ELF-1 (cell line): ENCODE measurements at regions not wholly inside any gene's neighbourhood (a gene's known extent, or its start where the extent isn't known, plus 50 kb on each side); places are given as distances from the start of the nearest gene placed in this dataset.
A peak's percentile ranks its signal among the peaks of the same experiment; 100 is the strongest.
"Not testable (repeated sequence)": the region's sequence is repeated elsewhere in the genome, so short reads cannot be mapped to it uniquely, and the experiment has no call there.

ENCODE experiments used
- DNase-seq: peaks from one replicate; pipeline ENCODE4 v3.0.0-alpha.2; 2016; ENCODE audit warnings: low read depth, low spot score

DNA sequence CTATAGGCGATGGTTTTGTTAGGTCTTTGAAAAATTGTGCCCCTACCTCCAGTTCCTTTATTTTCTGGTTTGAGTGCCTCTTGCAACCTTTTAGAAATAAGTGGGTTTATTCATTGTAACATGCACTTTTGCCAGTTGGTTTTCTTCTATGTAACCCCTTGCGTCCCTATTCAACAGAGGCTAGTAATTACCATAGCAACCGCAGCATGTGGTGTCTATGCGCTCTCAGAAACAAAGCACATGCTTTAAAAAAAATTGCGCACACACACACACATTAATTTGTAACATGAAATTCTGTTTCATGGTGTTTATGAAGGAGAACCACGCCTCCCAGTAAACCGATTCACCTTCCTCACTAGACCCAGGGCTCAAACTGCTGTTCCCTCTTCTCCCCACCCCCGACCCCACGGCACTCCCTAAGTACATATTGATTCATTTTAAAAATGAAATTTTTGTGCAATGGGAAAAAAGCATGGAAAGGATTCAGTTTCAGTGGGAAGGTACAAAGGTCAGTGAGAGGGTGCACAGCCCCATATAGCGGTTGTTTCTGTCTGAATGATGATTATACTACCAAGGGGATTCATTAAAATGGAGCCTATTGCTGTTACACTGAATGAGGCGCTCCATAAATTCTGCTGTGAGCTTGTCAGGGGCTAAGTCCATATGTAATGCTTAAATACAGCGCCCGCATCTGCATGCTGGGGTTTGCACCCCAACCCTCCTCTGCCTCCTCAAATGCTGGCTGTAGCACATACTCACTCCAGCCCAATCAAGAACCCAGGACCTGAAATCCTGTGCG lies 206.9 kb downstream of the ICOS start:
- no peak for DNase-seq

DNA sequence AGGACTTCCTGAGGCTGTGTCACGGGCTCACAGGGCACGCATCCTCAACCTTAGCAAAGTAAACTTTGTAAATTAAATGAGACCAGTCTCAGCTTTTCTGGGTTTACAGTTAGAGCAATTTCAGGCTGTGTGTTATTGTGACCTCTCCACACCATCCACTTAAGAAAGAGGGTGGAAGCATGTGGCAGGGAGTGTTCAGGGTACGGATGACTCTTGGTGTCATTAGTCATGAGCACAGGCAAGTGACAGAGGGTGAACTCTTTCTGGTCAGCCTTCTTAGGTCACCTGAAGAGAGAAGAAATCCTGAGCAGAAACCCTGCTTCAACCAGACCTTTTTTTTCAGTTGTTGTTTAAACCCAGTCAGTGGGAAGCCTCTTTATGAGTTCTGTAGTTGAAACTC lies 207.9 kb downstream of the ICOS start:
- DNase-seq, result no peak

DNA sequence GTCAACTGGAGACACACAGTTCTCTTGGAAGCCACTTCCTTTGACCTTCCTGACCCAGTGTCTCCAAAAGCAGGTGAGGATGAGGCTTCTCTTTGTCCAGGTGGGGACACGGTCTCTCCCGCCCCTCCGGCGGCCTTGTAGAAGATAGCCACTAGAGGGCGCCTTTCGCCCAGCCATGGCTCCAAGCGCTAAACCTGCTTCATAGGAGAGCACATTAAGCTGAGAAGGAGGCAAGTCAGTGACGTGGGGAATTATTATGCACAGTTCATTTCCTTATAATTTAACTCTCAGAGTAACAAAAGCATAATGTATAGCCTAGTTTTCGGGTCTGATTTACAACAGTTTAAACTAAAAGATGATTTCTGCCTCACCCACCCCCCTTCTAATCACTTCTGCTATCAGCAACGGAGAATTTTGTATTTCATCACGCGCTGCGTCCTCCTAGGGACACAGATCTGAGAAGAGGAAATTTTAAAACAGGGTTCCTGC lies 208.7 kb downstream of the ICOS start:
- DNase-seq, result peak; percentile 95

DNA sequence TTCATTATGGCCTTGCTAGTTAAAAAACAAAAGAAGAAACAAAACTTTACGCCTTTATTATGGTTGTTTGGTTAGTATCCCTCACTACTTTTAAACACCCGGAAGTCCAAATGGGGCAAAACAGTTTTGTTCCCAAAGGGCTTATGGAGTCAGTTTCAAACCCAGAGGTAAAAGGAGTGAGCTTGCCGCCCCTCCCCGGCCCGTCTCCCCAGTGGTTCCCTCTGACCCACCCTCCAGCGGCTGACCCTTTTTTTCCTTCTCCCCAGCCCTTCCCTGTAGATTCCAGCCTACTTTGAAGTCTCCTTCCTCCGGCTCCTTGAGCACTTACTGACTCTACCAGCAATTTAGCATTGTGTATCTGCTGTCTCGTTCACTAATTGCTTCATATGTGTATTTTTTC lies 209.2 kb downstream of the ICOS start:
- peak; percentile 69 for DNase-seq

DNA sequence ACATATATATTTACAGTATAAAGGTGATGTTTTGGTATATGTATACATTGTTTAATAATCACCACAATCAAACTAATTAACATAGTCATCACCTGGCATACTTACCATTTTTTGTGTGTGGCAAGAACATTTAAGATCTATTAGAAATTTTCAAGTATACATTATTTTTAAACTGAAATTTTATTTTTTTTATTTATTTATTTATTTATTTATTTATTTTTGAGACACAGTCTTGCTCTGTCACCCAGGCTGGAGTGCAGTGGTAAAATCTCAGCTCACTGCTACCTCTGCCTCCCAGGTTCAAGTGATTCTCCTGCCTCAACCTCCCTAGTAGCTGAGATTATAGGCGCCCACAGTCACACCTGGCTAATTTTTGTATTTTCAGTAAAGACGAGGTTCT lies 210.5 kb downstream of the ICOS start:
- not testable (repeated sequence) for DNase-seq

DNA sequence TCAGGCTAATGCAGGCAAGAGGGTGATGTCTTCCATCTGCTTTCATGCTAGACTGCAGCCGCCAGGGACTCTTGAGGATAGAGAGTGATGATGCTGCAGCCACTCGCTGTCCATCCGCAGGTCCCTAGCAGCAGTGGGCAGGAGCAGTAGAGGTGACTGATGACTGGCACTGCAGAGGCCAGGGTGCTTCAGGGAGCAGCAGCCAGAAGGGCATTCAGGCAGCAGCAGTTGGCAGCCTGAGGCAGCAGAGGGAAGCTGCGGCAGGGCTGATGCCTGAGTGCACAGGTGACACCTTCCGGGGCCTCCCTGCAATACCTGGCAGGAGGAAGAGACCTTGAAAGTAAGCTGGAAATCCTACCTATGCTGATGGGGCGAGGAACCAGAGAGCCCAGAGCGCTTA lies 214.2 kb downstream of the ICOS start:
- no peak for DNase-seq

DNA sequence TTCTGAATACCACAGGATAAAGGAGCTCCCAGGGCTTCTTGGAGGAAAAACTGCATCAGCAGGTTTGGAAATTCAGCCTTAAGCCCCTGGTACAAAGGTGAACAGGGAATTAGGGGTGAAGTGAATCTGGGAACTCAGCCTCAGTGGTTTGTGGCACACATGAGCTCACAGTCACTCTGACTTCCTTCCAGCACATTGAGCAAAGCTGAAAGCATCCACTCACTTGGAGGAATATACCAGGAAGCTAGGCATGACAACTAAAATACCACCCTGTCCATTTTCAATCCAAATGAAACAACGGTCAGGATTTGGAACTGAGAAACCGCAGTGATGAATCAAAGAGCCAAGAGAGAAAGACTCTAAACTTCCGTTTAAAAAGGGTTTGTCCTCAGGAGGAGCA lies 216.1 kb downstream of the ICOS start:
- DNase-seq, result no peak

DNA sequence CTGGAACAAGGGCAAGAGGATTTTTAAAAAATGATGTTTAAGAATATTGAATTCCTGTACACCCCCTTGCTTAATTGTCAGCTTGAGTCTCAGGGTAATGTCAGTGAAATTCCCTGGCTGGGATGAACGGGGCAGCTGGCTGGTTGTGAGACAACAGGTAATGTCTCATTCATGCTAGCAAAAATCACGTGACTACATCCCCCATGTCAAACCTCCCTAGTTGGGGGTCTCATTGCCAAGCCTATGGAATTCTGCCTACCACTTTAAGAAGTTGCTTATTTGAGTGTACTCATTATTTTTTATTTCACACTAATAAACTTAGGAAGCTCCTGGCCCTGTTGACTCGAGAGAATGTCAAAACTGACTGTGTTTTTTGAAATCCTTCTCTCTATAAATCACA lies 218.3 kb downstream of the ICOS start:
- DNase-seq, result no peak

DNA sequence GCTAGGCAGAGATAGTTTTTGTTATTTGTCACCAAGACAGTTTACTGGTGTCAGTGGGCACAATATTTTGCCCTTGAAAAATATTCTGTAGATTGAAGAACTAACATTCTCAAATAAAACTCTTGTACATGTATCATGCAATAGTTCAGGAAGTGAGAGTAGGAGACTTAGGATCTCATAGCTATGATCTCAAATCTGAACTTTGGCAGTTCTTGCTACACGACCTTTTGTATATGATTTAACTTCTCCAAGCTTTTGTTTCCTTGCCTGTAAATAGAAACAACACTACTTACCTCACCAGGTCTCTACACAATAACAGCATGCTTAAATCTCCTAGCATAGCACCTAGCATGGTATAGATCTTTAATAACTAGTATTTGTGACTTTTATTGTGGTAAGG lies 219.9 kb downstream of the ICOS start:
- no peak for DNase-seq

DNA sequence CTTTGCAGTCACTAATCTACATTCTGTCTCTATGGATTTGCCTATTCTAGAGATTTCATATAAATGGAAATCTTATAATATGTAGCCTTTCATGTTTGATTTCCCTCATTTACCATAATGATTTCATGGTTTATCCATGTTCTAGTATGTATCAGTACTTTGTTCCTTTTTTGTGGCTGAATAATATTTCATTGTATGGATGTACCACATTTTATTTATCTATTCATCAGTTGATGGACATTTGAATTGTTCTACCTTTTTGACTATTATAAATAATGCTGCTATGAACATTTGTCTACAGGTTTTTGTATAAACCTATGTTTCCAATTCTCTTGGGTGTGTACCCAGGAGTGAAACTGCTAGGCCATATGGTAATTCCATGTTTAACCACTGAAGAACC lies 221.1 kb downstream of the ICOS start:
- no peak for DNase-seq

DNA sequence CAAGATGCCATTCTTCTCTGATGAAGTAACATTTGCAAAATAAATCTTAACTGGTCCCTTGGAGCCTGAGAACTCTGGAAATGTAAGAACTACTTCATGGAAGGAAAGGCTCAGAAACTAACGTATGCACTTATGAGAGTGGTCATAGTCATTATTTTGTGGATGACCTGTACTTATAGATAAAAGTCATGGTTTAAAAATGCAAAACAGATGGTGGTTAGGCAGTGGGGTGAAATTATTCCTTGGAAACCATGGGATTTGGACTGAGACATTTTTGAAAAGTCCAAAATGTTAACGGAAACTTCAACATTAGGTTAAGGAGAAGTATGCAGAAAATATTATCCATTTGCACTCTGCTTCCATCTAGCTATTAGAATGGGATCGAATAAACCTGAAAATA lies 223.0 kb downstream of the ICOS start:
- no peak for DNase-seq

DNA sequence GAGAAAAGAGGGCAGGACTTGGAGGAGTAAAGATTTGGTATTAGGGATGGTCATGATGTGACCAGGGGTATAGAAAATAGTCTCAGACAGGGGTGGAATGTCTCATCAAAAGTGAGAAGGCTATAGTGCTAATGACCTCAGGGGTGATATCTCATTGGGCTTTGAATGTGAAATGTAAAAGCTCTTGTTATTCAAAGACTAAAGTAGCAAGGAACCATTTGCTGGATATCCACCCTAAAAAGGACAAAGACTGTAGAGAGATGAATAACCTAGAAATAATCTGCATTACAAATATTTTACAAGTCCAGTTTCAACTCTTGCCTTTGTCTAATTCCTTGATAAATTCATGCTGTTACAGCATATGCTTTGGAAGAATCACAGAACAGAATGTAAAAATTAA lies 224.4 kb downstream of the ICOS start:
- DNase-seq, result no peak

DNA sequence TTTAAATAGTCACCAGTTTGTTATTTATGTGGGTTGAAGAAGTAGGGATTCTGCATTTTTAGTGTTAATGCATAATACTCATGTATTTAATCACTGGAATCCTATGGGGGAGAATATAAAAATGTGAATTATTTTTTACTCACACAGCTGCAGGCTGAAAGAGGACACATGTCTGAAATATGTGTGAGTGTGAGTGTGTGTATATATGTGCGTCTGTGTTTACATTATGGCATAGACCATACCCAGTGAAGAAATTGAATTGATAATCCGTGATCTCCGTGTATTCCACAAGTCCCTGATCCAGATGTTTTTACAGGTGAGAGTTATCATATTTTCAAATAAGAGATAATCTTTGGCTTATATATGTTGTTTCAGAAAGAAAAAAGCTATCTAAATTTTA lies 225.3 kb downstream of the ICOS start:
- no peak for DNase-seq

DNA sequence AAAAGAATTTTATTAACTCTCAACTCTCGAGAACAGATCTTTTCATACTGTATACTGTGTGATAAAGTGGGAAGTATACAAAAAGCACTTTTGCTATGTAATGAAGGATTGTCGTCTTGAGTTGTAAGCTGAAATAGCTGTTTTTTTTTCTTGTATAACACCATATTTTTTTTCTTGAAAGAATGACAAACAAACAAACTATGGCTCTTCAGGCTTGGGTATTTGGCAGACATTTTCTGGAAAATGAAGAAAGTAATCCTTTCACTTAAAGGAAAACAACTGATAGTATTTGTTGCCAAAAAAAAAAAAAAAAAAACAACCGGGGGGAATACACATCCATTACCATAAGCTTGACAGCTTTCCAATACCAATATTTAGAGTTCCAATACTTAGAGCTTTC lies 230.4 kb downstream of the ICOS start:
- DNase-seq, result no peak

DNA sequence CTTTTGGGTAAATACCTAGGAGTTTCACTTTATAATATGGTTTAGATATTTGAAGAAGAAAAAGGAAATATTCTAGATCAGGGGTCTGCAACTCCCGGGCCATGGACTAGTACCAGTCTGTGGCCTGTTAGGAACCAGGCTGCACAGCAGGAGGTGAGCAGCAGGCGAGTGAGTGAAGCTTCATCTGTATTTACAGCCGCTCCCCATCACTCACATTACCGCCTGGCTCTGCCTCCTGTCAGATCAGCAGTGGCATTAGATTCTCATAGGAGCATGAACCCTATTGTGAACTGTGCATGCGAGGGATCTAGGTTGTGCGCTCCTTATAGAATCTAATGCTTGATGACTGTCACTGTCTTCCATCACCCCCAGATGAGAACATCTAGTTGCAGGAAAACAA lies 231.1 kb downstream of the ICOS start:
- not testable (repeated sequence) for DNase-seq

DNA sequence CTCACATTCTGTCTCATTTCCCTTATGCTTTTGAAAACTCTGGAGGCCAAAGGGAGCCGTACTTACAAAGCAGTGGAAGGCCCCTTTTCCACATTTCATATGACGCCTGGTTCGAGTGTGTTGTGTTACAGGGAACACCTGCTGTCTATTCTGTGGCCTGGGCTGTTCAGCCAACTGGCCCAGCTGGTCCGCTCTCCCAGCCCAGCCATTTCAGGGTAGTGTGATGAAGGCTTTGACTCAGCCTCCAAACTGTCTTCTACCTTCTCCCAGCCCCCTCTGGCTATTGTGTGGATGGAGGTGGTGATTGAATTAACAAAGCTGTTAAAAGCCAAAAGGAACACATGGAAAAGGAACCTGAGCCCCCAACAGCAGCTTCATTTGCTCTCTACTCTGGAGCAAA lies 233.8 kb downstream of the ICOS start:
- peak; percentile 37 for DNase-seq

DNA sequence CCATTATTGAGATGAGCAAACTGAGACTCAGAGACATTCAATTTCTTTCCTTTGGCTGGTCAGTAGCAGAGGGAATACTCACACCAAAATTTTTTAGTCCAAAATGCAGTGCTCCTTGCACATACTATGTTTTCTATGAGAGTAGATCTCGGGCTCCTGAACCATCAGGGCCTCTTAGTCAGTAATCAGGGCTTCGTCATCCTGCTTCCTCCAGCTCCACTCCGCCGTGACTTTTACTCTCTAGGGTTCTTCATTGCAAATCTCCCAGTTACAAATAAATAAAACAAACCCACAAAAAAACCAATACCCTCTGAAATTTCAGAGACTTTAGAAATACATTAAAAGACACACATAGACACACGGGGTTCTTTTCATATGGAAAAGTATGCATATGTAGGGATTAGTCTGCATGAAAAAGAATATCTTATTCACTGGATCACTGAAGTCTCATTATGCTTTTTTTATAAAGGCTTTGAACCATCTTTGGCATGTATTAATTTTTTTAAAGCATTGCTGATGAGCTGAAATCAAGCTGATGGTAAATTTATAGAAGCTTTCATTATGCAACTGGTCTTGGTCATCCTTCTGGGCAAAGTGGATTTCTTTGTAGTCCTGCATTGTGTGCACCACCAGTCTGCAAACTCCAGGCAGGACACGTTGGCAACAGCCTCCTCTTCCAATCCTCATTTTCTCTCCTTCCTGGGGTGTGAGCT lies 235.0 kb downstream of the ICOS start:
- no peak for DNase-seq

DNA sequence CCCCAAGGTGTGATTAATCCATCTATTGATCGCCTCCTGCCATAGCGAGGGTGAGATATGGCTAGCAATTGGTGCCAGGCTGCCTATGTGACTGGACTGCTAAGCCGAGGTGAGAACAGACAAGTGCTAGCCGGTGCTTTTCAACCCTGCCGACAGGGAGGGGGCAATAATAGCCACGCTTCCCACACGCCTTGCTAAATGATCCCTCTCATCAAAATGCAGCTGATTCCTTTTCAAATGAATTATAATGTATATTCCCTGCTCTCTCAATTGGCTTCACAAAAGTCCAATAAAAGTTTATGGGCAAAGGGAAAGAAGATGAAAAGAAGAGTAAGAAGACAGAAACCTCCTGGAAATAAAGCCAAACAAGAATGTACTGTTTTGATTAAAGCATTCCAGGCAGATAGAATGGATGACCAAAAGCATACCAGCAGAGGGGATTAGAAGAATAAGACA lies 235.6 kb downstream of the ICOS start:
- DNase-seq, result no peak

DNA sequence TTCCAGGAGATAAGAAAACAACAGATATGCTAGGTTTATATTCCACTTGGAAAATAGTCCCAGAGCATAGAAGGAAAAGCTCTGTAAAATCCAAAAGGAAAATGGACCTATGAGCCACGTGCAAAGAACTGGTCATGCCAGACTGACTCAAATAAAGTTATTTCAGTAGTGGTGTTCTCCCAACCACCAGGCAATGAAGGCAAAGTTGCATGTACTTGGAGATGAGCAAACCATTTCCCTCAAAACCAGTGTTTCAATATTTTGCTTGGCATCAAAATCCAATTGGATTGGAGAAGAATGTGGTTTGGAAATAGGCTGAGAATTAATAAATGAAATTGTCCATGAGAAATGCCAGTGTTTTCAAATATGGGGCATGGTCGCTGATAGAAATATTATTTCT lies 237.5 kb downstream of the ICOS start:
- DNase-seq, result no peak

DNA sequence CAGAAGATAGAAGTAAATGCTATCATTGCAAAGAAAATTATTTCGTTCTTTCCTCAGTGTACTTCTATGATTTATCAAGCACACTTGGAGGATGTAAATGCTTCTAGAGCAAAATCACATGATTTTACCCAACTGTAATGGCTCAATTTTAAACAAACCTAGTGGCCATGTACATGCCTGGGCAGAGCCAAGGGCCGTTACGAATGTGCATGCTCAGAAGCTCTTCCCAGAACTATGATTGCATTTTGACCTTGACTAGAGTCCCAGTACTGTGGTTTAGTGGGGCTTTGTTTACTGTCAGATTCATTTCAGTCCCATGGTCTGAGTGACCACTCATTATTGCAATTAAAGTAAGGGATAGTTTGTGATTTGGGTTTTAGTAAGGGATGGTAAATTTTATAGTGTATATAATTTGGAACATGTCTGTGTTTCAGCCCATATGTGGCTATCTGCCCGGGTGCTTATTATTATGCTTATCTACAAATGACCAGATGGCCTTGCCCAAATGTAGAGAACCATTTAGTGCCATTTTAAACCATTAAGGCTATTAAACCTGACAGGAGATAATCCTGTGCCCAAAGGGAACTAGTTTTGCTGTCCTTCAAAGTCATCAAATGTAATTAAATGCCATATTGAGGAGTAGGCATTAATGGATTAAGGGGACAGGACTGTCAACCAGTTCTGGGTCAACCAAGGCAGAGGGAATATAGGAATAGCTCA lies 239.1 kb downstream of the ICOS start:
- DNase-seq, result no peak

DNA sequence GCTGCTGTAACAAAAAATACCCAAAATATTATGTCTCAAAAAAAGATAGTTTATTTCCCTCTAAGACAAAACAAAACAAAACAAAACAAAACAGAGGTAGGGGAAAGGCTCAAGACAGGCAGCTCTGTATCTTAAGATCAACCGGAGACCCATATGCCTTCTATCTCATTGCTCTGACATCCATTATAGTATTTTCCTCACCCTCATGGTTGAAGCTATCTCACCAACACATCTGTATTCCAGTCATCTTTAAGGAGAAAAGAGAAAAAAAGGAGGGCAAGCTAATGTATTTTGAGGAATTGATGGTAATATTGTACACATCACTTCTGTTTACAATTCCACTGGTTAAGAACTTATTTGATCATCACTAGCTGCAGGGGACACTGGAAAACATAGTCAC lies 239.7 kb downstream of the ICOS start:
- DNase-seq, result no peak

DNA sequence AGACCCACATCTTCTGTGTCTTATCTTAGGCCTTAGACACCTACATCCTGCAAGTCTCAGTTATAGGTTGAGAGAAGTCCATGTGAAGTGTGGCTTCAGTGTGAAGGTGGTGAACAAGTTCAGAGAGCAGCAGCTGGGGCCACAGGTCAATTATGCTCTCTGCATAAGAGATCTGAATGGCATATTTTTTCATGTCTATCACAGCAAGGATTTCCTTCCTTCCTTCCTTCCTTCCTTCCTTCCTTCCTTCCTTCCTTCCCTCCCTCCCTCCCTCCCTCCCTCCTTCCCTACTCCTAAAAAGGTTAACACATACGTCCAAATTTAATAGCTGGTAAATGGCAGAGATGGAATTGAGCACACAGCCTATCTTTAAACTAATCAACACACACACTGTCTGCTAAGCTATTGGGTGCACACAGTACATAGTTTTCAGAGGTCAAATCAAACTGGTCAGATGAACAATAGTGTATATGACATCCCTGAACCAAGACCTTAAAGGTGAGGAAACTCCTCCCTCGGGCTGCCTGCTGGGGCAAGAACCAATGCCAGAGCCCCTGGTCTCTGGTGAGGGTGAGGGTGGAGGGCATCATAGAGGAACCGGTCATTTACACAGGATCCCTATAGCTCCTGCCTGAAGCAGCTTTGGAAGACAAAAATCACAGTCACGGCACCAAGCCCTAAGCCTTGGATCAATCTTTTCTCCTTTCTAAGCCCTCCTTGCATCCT lies 240.9 kb downstream of the ICOS start:
- no peak for DNase-seq
